Astrocyte of the cerebellum (primary cell): ENCODE measurements at regions not wholly inside any gene's neighbourhood (a gene's known extent, or its start where the extent isn't known, plus 50 kb on each side); places are given as distances from the start of the nearest gene placed in this dataset.

ENCODE experiments used
- DNase-seq: peaks from one replicate; pipeline ENCODE4 v3.0.0-alpha.2; 2011; ENCODE audit warnings: low read depth
- H3K4me3 ChIP-seq: 2 replicates; pipeline ENCODE4 v1.5.1; 2011; ENCODE audit warnings: mild to moderate bottlenecking, low read depth, low read length, moderate library complexity
- CTCF ChIP-seq: IDR thresholded peaks from 2 replicates; pipeline ENCODE4 v1.5.1; 2012; ENCODE audit warnings: low read length, low read depth, moderate library complexity, mild to moderate bottlenecking; ENCODE audit errors: missing control alignments
- in situ Hi-C: cut with HindIII; loops from 2 replicates; pipeline ENCODE4 v1.10.0; 2017; ENCODE audit warnings: low sequenced_read_pairs

GRCh38 chr14:104329793-104330192 is 191.4 kb downstream of the KIF26A start:
- in situ Hi-C loops = no loop called here
- DNase-seq = no peak
- H3K4me3 ChIP-seq = no peak overlapping the region
- TF ChIP-seq CTCF = no peak

GRCh38 chr14:104331871-104332605 is 193.7 kb downstream of the KIF26A start:
- TF ChIP-seq CTCF = no peak
- in situ Hi-C loops = no loop called here

GRCh38 chr14:104332634-104333270 is 194.4 kb downstream of the KIF26A start:
- H3K4me3 ChIP-seq = no peak overlapping the region
- no peak for DNase-seq
- in situ Hi-C loops = no loop called here
- TF ChIP-seq CTCF = no peak

More at GRCh38 chr14:104331871-104332605, 193.7 kb downstream of the KIF26A start:
- no peak overlapping the region for H3K4me3 ChIP-seq
- DNase-seq = no peak

GRCh38 chr14:104333646-104334423 is 195.4 kb downstream of the KIF26A start:
- in situ Hi-C loops = no loop called here
- H3K4me3 ChIP-seq = no peak overlapping the region
- DNase-seq = no peak
- TF ChIP-seq CTCF = no peak

GRCh38 chr14:104334424-104335161 is 196.2 kb downstream of the KIF26A start:
- no peak for DNase-seq
- TF ChIP-seq CTCF = no peak
- in situ Hi-C loops = no loop called here
- H3K4me3 ChIP-seq = no peak overlapping the region

DNA sequence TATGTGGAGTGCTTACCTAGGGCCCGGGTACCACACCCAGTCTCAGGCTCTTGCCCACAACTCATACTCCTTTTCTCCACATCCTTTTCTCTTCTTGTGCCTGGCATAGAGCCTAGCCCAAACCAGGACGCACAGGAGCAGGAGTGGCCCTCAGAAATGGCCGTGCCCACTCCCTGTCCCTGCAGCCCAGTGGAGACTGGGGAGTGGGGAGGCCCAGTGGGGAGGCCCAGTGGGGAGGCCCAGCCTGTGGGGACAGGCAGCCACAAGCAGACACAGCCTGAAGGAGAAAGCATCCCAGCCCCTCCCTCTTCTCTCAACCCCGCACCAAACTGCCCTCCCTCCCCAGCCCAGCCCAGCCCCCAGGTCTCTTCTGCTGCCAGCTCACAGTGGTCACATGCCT is 196.8 kb downstream of the KIF26A start:
- no peak overlapping the region for H3K4me3 ChIP-seq
- TF ChIP-seq CTCF = no peak
- DNase-seq = no peak
- in situ Hi-C loops = no loop called here
